GM12878 (cell line): ENCODE measurements at regions not wholly inside any gene's neighbourhood (a gene's known extent, or its start where the extent isn't known, plus 50 kb on each side); places are given as distances from the start of the nearest gene placed in this dataset.

Experiments
- ATAC-seq: fragments of 200-7000 bp; cut with Tn5 transposase; 3 replicates; pipeline ENCODE4 v1.9.1; 2020; ENCODE audit warnings: mild to moderate bottlenecking, moderate library complexity
- BruUV-seq: library from RNA; stranded (reverse); fragments of 400-500 nt; replicated peaks from 2 replicates; lab custom pipeline; 2021; lab: Mats Ljungman, UMichigan
- CTCF ChIA-PET: fragments of 300-600 bp; sonication (Branson Sonifier 250); formaldehyde crosslinking; extraction: SDS; loops from one replicate; lab custom pipeline; 2021; ENCODE audit warnings: inconsistent platforms; lab: Yijun Ruan, JAX
- POLR2A ChIA-PET: fragments of 350-600 bp; formaldehyde crosslinking; extraction: SDS; loops from one replicate; lab custom pipeline; 2021; ENCODE audit warnings: inconsistent platforms; lab: Charles Lee
- RAD21 ChIA-PET: fragments of 300-600 bp; sonication (Branson Sonifier 250); formaldehyde crosslinking; loops from one replicate; lab custom pipeline; 2023; ENCODE audit warnings: antibody characterized with exemption; ENCODE audit not compliant: unreplicated experiment; lab: Charles Lee
- SMC1A ChIA-PET: fragments of 300-600 bp; sonication (Branson Sonifier 250); formaldehyde crosslinking; loops from one replicate; lab custom pipeline; 2023; ENCODE audit not compliant: unreplicated experiment, uncharacterized antibody; lab: Charles Lee
- DNase-seq: peaks from one replicate; pipeline ENCODE4 v3.0.0-alpha.2; 2011; ENCODE audit warnings: low read depth, low spot score
- FAIRE-seq: peaks from 3 replicates; lab custom pipeline; 2011; peaks lifted over from hg19 to GRCh38; lab: Jason Lieb, UNC
- H2AFZ ChIP-seq: 2 replicates; pipeline ENCODE4 v1.6.0; 2011; ENCODE audit warnings: low read depth, low read length, control low read depth; ENCODE audit not compliant: control insufficient read depth
- H3K27ac ChIP-seq: 2 replicates; pipeline ENCODE4 v1.5.1; 2011; ENCODE audit warnings: control low read depth; ENCODE audit not compliant: control insufficient read depth, insufficient read depth
- H3K27me3 ChIP-seq, 2 experiments: replicated peaks in 1 of 2; 2 replicates each; pipeline versions ENCODE4 v1.6.0 to v1.6.1; 2011; ENCODE audit warnings: low read length in 1 of 2; ENCODE audit not compliant: control insufficient read depth in 2 of 2, insufficient read depth in 2 of 2
- H3K36me3 ChIP-seq, 2 experiments: 2 replicates each; pipeline ENCODE4 v1.5.1; 2011; ENCODE audit warnings: low read length in 1 of 2; ENCODE audit not compliant: control insufficient read depth in 2 of 2, insufficient read depth in 2 of 2
- H3K4me1 ChIP-seq: 2 replicates; pipeline ENCODE4 v1.6.1; 2011; ENCODE audit warnings: mild to moderate bottlenecking, low read length, moderate library complexity, mixed read lengths; ENCODE audit not compliant: control insufficient read depth, insufficient read depth
- H3K4me2 ChIP-seq: 2 replicates; pipeline ENCODE4 v1.6.0; 2011; ENCODE audit warnings: control low read depth; ENCODE audit not compliant: control insufficient read depth, insufficient read depth
- H3K4me3 ChIP-seq: fragments of 200-600 bp; sonication (generic); 2 replicates; pipeline ENCODE4 v1.5.1; 2016
- H3K79me2 ChIP-seq: 2 replicates; pipeline ENCODE4 v1.6.0; 2011; ENCODE audit warnings: low read length; ENCODE audit not compliant: control insufficient read depth, insufficient read depth
- H3K9ac ChIP-seq: 2 replicates; pipeline ENCODE4 v1.8.0; 2011; ENCODE audit warnings: low read length, control low read depth, mixed read lengths; ENCODE audit not compliant: control insufficient read depth, insufficient read depth
- H3K9me3 ChIP-seq: replicated peaks from 3 replicates; pipeline ENCODE4 v1.5.1; 2011; ENCODE audit warnings: mild to moderate bottlenecking, low read length; ENCODE audit not compliant: control insufficient read depth, insufficient read depth
- H4K20me1 ChIP-seq: 2 replicates; pipeline ENCODE4 v1.6.0; 2011; ENCODE audit not compliant: control insufficient read depth, insufficient read depth
- BCL11A ChIP-seq: IDR thresholded peaks from 2 replicates; pipeline ENCODE4 v1.6.1; 2011; ENCODE audit warnings: low read depth, low read length
- BMI1 ChIP-seq: fragments of 450-650 bp; IDR thresholded peaks from 2 replicates; pipeline ENCODE4 v1.6.1; 2016; ENCODE audit warnings: mild to moderate bottlenecking, moderate library complexity, borderline replicate concordance
- CHD2 ChIP-seq: IDR thresholded peaks from 2 replicates; pipeline ENCODE4 v1.6.1; 2011; ENCODE audit warnings: low read depth, low read length, improper control_type of control experiment, borderline replicate concordance
- MTA2 ChIP-seq: fragments of 450-650 bp; IDR thresholded peaks from 2 replicates; pipeline ENCODE4 v1.6.1; 2016; ENCODE audit warnings: low read depth, mild to moderate bottlenecking, moderate library complexity
- POLR2A ChIP-seq: IDR thresholded peaks from 2 replicates; pipeline ENCODE4 v1.6.1; 2011; ENCODE audit warnings: low read depth, mild to moderate bottlenecking, low read length
- RAD21 ChIP-seq: IDR thresholded peaks from 2 replicates; pipeline ENCODE4 v1.6.1; 2011; ENCODE audit warnings: mild to moderate bottlenecking, low read depth, low read length, moderate library complexity; ENCODE audit not compliant: insufficient read depth
- RCOR1 ChIP-seq: conservative IDR thresholded peaks from 2 replicates; pipeline ENCODE4 v1.6.1; 2012; ENCODE audit warnings: low read depth, low read length, improper control_type of control experiment
- RUNX3 ChIP-seq: IDR thresholded peaks from 2 replicates; pipeline ENCODE4 v1.6.1; 2012; ENCODE audit warnings: low read length, inconsistent platforms
- TAF1 ChIP-seq: IDR thresholded peaks from 2 replicates; pipeline ENCODE4 v1.6.1; 2011; ENCODE audit warnings: mild to moderate bottlenecking, low read depth, low read length, borderline replicate concordance
- TARDBP ChIP-seq: IDR thresholded peaks from 2 replicates; pipeline ENCODE4 v1.6.1; 2016; ENCODE audit warnings: borderline replicate concordance
- WGBS: methylation state at CpG from one replicate; pipeline ENCODE4 v1.1.6; 2016; ENCODE audit warnings: low lambda C conversion rate; ENCODE audit not compliant: insufficient replicate concordance, insufficient coverage; ENCODE audit errors: missing lambda C conversion rate; 5-methylcytosine and 5-hydroxymethylcytosine counted together
- in situ Hi-C: fragments of 300-500 bp; cut with MboI; formaldehyde crosslinking; loops from 9 replicates; pipeline ENCODE4 v1.14.3; 2018; ENCODE audit warnings: mixed read lengths
- intact Hi-C: fragments of 100-400 bp; cut with micrococcal nuclease; formaldehyde crosslinking; loops from one replicate; pipeline ENCODE4 v1.14.2; 2022; ENCODE audit not compliant: unreplicated experiment
- TF ChIP-seq, protein P1 (sequence below): IDR thresholded peaks from 2 replicates; pipeline ENCODE4 v1.6.1; 2012; ENCODE audit warnings: low read depth, low read length, improper control_type of control experiment
- TF ChIP-seq, protein P2 (sequence below): IDR thresholded peaks from 2 replicates; pipeline ENCODE4 v1.6.1; 2012; ENCODE audit warnings: low read depth, low read length, improper control_type of control experiment

DNA sequence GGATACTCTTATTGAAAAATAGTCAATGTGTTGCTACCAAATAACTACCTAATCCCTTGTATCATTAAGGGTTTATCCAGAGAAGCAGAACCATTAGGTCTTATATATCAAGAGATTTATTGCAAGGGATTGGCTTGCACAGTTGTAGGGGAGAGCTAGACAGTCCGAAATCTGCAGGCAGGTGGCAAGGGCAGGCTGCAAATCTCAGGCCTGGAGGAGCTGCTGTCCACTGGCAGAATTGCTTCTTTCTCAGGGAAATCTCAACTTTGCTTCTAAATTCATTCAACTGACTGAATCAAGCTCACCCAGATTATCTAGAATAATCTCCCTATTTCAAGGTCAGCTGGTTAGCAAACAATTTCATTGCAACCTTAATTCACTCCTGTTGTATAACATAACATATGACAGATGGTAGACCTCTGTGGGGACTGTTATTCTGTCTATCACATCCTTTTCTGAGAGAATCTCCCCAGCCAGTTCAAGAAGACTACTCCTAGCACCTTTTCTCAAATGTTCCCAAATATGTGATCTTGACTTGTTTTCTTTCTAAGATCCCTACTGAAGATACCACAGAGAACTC is 194.2 kb downstream of the NHLRC3 start:
- intact Hi-C loops (no loop called here), in situ Hi-C loops (no loop called here)
- CTCF ChIA-PET = no interaction called here
- Histone ChIP-seq H3K4me3 (no peak overlapping the region), H3K4me1 (no peaks in the 10 kb centered on the region), H3K36me3 (no peaks in the 10 kb centered on the region), H3K9me3 (no peaks in the 10 kb centered on the region), H3K79me2 (no peaks in the 10 kb centered on the region), H3K4me2 (no peak overlapping the region), H3K9ac (no peak overlapping the region), H2AFZ (no peak overlapping the region), H4K20me1 (no peaks in the 10 kb centered on the region; the same call in 1 of the 2 replicates), H3K27me3 (no peaks in the 10 kb centered on the region), H3K27ac (no peak overlapping the region)
- no TSS peak for BruUV-seq
- POLR2A ChIA-PET = no interaction called here
- RAD21 ChIA-PET = interaction anchor here (0.8 kb wide), 1 partner anchor 30 kb away, joined by 3 read pairs; no protein-coding TSS in a partner anchor
- SMC1A ChIA-PET = no interaction called here
- WGBS = 0% methylated on average over 1 of the region's 1 CpG
- no peak for ATAC-seq
- FAIRE-seq = no peak
- no peak for DNase-seq
- no peak for TF ChIP-seq RUNX3
- TF ChIP-seq TAF1 = no peak
- TF ChIP-seq RCOR1 = no peak
- TF ChIP-seq, protein P1, sequence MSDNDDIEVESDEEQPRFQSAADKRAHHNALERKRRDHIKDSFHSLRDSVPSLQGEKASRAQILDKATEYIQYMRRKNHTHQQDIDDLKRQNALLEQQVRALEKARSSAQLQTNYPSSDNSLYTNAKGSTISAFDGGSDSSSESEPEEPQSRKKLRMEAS = no peak
- no peak for TF ChIP-seq BCL11A

DNA sequence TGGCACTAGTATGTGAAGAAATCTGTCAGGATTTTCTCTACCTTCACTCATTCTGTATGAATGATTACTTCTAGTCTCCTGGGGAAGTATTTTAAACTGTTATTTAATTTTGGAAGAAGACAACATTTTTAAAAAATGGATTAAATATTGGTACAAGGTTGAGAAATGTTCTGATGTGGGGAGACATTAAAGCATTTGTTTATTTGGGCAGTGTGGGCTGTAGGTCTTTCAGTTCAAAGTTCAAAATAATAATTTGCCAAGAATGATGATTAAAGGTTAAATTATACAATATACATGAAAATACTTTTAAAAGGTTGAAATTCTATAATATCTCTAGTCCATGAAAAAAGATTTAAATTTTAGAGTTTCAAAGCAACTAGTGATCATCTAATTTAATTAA is 194.7 kb downstream of the NHLRC3 start:
- ChIA-PET CTCF (no interaction called here), SMC1A (no interaction called here), POLR2A (no interaction called here), RAD21 (interaction anchor here (0.8 kb wide), 1 partner anchor 29 kb away, joined by 3 read pairs; no protein-coding TSS in a partner anchor)
- TF ChIP-seq RAD21 (no peak), BMI1 (no peak), POLR2A (no peak), MTA2 (no peak), TARDBP (no peak), CHD2 (no peak)
- TF ChIP-seq, protein P2, sequence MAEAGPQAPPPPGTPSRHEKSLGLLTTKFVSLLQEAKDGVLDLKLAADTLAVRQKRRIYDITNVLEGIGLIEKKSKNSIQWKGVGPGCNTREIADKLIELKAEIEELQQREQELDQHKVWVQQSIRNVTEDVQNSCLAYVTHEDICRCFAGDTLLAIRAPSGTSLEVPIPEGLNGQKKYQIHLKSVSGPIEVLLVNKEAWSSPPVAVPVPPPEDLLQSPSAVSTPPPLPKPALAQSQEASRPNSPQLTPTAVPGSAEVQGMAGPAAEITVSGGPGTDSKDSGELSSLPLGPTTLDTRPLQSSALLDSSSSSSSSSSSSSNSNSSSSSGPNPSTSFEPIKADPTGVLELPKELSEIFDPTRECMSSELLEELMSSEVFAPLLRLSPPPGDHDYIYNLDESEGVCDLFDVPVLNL = no peak
- no peak overlapping the region for H3K27ac ChIP-seq
- H3K4me1 ChIP-seq = no peaks in the 10 kb centered on the region
- H2AFZ ChIP-seq = no peak overlapping the region
- no peaks in the 10 kb centered on the region for H3K79me2 ChIP-seq
- no TSS peak for BruUV-seq
- H3K4me3 ChIP-seq = no peak overlapping the region
- no peaks in the 10 kb centered on the region; the same call in 1 of the 2 replicates for H4K20me1 ChIP-seq
- H3K4me2 ChIP-seq = no peak overlapping the region
- H3K27me3 ChIP-seq = no peaks in the 10 kb centered on the region
- H3K9me3 ChIP-seq = no peaks in the 10 kb centered on the region
- no peak for ATAC-seq
- intact Hi-C loops = no loop called here
- no peak for DNase-seq
- in situ Hi-C loops = no loop called here
- no peak for FAIRE-seq
- no peak overlapping the region for H3K9ac ChIP-seq
- H3K36me3 ChIP-seq = no peaks in the 10 kb centered on the region
